ENCODE measurements at regions not wholly inside any gene's neighbourhood (a gene's known extent, or its start where the extent isn't known, plus 50 kb on each side); places are given as distances from the start of the nearest gene placed in this dataset.

GRCh38 chr9:118829334-118829733, 539.9 kb downstream of the BRINP1 start:
- peak; percentile 71 for TF ChIP-seq CTCF (conservative IDR thresholded peaks at IDR 0.05)
- H3K27me3 Mint-ChIP-seq (ENCODE audit: insufficient read depth) = no peaks in the 10 kb centered on the region

GRCh38 chr9:118832371-118832770, 536.9 kb downstream of the BRINP1 start:
- Histone ChIP-seq H3K27me3 (ENCODE audit: control insufficient read depth, insufficient read depth, low read length, poor library complexity, severe bottlenecking) (no peaks in the 10 kb centered on the region), H3K9ac (ENCODE audit: extremely low read depth, low read length, poor library complexity, severe bottlenecking) (no peak overlapping the region), H3K4me3 (ENCODE audit: low read length) (no peak overlapping the region), H3K4me1 (ENCODE audit: control insufficient read depth, insufficient read depth, low read length) (no peaks in the 10 kb centered on the region), H3K9me3 (ENCODE audit: control insufficient read depth, low read length) (no peaks in the 10 kb centered on the region), H3K36me3 (ENCODE audit: control insufficient read depth, insufficient read depth, low read length) (no peaks in the 10 kb centered on the region), H3K27ac (ENCODE audit: low read depth, low read length) (no peak overlapping the region)
- DNase-seq = no peak
- Mint-ChIP-seq H3K36me3 (ENCODE audit: low read depth) (no peaks in the 10 kb centered on the region), H3K27ac (no peak overlapping the region), H3K27me3 (ENCODE audit: insufficient read depth) (no peaks in the 10 kb centered on the region), H3K4me1 (no peaks in the 10 kb centered on the region), H3K4me3 (no peak overlapping the region), H3K9me3 (no peaks in the 10 kb centered on the region)
- TF ChIP-seq CTCF (conservative IDR thresholded peaks at IDR 0.05) = no peak
- 94 to 100% methylated on average over 3 to 5 of the region's 5 CpGs for WGBS, 2 experiments (ENCODE audit: insufficient coverage in 1 of 2, insufficient read length in 1 of 2)

More at GRCh38 chr9:118829334-118829733, 539.9 kb downstream of the BRINP1 start:
- Histone ChIP-seq H3K27ac (ENCODE audit: low read depth, low read length) (no peak overlapping the region), H3K9ac (ENCODE audit: extremely low read depth, low read length, poor library complexity, severe bottlenecking) (no peak overlapping the region), H3K4me1 (ENCODE audit: control insufficient read depth, insufficient read depth, low read length) (no peaks in the 10 kb centered on the region), H3K36me3 (ENCODE audit: control insufficient read depth, insufficient read depth, low read length) (no peaks in the 10 kb centered on the region), H3K9me3 (ENCODE audit: control insufficient read depth, low read length) (no peaks in the 10 kb centered on the region), H3K4me3 (ENCODE audit: low read length) (no peak overlapping the region), H3K27me3 (ENCODE audit: control insufficient read depth, insufficient read depth, low read length, poor library complexity, severe bottlenecking) (no peaks in the 10 kb centered on the region)
- H3K4me3 Mint-ChIP-seq = no peak overlapping the region
- no peak overlapping the region for H3K27ac Mint-ChIP-seq
- H3K36me3 Mint-ChIP-seq (ENCODE audit: low read depth) = no peaks in the 10 kb centered on the region
- DNase-seq = no peak
- no peaks in the 10 kb centered on the region for H3K9me3 Mint-ChIP-seq
- no peaks in the 10 kb centered on the region for H3K4me1 Mint-ChIP-seq

- Mint-ChIP-seq H3K4me1 (peaks cover 13% of the 10 kb centered on the region), H3K4me3 (no peak overlapping the region), H3K27me3 (ENCODE audit: insufficient read depth) (no peaks in the 10 kb centered on the region), H3K27ac (no peak overlapping the region), H3K36me3 (ENCODE audit: low read depth) (no peaks in the 10 kb centered on the region), H3K9me3 (peaks cover under 1% of the 10 kb centered on the region)
- Histone ChIP-seq H3K9me3 (ENCODE audit: control insufficient read depth, low read length) (no peaks in the 10 kb centered on the region), H3K9ac (ENCODE audit: extremely low read depth, low read length, poor library complexity, severe bottlenecking) (no peak overlapping the region), H3K27ac (ENCODE audit: low read depth, low read length) (no peak overlapping the region), H3K36me3 (ENCODE audit: control insufficient read depth, insufficient read depth, low read length) (no peaks in the 10 kb centered on the region), H3K4me1 (ENCODE audit: control insufficient read depth, insufficient read depth, low read length) (peaks cover 3% of the 10 kb centered on the region), H3K27me3 (ENCODE audit: control insufficient read depth, insufficient read depth, low read length, poor library complexity, severe bottlenecking) (no peaks in the 10 kb centered on the region), H3K4me3 (ENCODE audit: low read length) (no peak overlapping the region)
- 80 to 91% methylated on average over 1 to 2 of the region's 2 CpGs for WGBS, 2 experiments (ENCODE audit: insufficient coverage in 1 of 2, insufficient read length in 1 of 2)
- no peak for DNase-seq
- no peak for TF ChIP-seq CTCF (conservative IDR thresholded peaks at IDR 0.05)
These were observed 532.3 kb downstream of the BRINP1 start for GRCh38 chr9:118836891-118837290.

Data from endodermal cell (in vitro differentiated cells).